Forelimb muscle (tissue), 1 donor: ENCODE measurements at regions not wholly inside any gene's neighbourhood (a gene's known extent, or its start where the extent isn't known, plus 50 kb on each side); places are given as distances from the start of the nearest gene placed in this dataset.
"Not testable (repeated sequence)": the region's sequence is repeated elsewhere in the genome, so short reads cannot be mapped to it uniquely, and the experiment has no call there.

ENCODE experiments used
- DNase-seq: peaks from one replicate; pipeline ENCODE4 v3.0.0-alpha.2; 2013; ENCODE audit warnings: low read depth

GRCh38 chr15:96470681-96471310 lies 140.3 kb downstream of the NR2F2 start:
- DNase-seq = no peak

- no peak for DNase-seq
Measured at GRCh38 chr15:96472681-96473080, 142.2 kb downstream of the NR2F2 start.

GRCh38 chr15:96473556-96473955 lies 143.1 kb downstream of the NR2F2 start:
- no peak for DNase-seq

- no peak for DNase-seq
Measured at GRCh38 chr15:96474231-96474664, 143.7 kb downstream of the NR2F2 start.

- no peak for DNase-seq
Measured at GRCh38 chr15:96477227-96477626, 146.7 kb downstream of the NR2F2 start.

GRCh38 chr15:96484412-96484811 lies 153.9 kb downstream of the NR2F2 start:
- DNase-seq = not testable (repeated sequence)

- DNase-seq = no peak
Measured at GRCh38 chr15:96484830-96485229, 154.3 kb downstream of the NR2F2 start.

GRCh38 chr15:96487245-96487644 lies 156.7 kb downstream of the NR2F2 start:
- no peak for DNase-seq

- DNase-seq = not testable (repeated sequence)
Measured at GRCh38 chr15:96491066-96491699, 160.7 kb downstream of the NR2F2 start.

GRCh38 chr15:96491700-96492644 lies 161.5 kb downstream of the NR2F2 start:
- DNase-seq = not testable (repeated sequence)

- DNase-seq = no peak
Measured at GRCh38 chr15:96494505-96494904, 164.0 kb downstream of the NR2F2 start.

- DNase-seq = no peak
Measured at GRCh38 chr15:96495386-96495785, 164.9 kb downstream of the NR2F2 start.

- no peak for DNase-seq
Measured at GRCh38 chr15:96497951-96498350, 167.5 kb downstream of the NR2F2 start.

GRCh38 chr15:96500508-96500907 lies 170.0 kb downstream of the NR2F2 start:
- no peak for DNase-seq

- DNase-seq = no peak
Measured at GRCh38 chr15:96501362-96501761, 170.9 kb downstream of the NR2F2 start.

GRCh38 chr15:96502196-96502595 lies 171.7 kb downstream of the NR2F2 start:
- DNase-seq = no peak

GRCh38 chr15:96503276-96503675 lies 172.8 kb downstream of the NR2F2 start:
- DNase-seq = no peak

- no peak for DNase-seq
Measured at GRCh38 chr15:96504371-96504770, 173.9 kb downstream of the NR2F2 start.

- no peak for DNase-seq
Measured at GRCh38 chr15:96505014-96505413, 174.5 kb downstream of the NR2F2 start.

- DNase-seq = no peak
Measured at GRCh38 chr15:96514607-96515285, 184.2 kb downstream of the NR2F2 start.

GRCh38 chr15:96515371-96515770 lies 184.9 kb downstream of the NR2F2 start:
- DNase-seq = no peak

- no peak for DNase-seq
Measured at GRCh38 chr15:96521386-96521785, 190.9 kb downstream of the NR2F2 start.
